ENCODE measurements at regions not wholly inside any gene's neighbourhood (a gene's known extent, or its start where the extent isn't known, plus 50 kb on each side); places are given as distances from the start of the nearest gene placed in this dataset.

DNA sequence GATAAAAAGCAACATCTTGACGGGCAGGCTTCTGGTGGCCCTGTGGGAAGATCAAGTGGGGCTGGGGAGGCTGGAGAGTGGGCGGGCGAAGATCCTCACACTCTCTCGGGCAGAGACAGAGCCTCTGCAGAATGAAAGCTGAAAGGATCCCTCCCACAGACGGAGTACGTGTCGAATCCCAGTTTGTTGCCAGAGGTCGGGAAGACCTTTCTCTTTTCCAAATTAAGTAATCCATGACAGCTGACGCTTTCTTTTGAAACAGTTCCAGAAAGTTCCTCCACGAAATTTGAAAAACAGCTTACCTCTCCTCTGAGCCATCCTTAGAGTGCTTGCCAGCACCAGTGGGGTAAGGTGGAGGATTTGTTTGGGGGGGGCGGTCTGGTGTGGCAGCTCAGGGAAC, 155.6 kb upstream of the SMLR1 start:
- peaks cover 23% of the 10 kb centered on the region for H3K4me1 Mint-ChIP-seq
- peaks cover 3% of the 10 kb centered on the region for H3K9me3 Mint-ChIP-seq
- no peak for DNase-seq (ENCODE audit: low spot score in 2 of 2, unreplicated experiment in 2 of 2)
- H3K4me3 Mint-ChIP-seq: no peak overlapping the region
- H3K36me3 Mint-ChIP-seq: no peaks in the 10 kb centered on the region
- no peaks in the 10 kb centered on the region for H3K27me3 Mint-ChIP-seq (ENCODE audit: low read depth)
- TF ChIP-seq, protein P1, sequence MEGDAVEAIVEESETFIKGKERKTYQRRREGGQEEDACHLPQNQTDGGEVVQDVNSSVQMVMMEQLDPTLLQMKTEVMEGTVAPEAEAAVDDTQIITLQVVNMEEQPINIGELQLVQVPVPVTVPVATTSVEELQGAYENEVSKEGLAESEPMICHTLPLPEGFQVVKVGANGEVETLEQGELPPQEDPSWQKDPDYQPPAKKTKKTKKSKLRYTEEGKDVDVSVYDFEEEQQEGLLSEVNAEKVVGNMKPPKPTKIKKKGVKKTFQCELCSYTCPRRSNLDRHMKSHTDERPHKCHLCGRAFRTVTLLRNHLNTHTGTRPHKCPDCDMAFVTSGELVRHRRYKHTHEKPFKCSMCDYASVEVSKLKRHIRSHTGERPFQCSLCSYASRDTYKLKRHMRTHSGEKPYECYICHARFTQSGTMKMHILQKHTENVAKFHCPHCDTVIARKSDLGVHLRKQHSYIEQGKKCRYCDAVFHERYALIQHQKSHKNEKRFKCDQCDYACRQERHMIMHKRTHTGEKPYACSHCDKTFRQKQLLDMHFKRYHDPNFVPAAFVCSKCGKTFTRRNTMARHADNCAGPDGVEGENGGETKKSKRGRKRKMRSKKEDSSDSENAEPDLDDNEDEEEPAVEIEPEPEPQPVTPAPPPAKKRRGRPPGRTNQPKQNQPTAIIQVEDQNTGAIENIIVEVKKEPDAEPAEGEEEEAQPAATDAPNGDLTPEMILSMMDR (IDR thresholded peaks at IDR 0.05; ENCODE audit: unreplicated experiment): no peak
- peak overlapping the region; percentile 27 for H3K27ac Mint-ChIP-seq

DNA sequence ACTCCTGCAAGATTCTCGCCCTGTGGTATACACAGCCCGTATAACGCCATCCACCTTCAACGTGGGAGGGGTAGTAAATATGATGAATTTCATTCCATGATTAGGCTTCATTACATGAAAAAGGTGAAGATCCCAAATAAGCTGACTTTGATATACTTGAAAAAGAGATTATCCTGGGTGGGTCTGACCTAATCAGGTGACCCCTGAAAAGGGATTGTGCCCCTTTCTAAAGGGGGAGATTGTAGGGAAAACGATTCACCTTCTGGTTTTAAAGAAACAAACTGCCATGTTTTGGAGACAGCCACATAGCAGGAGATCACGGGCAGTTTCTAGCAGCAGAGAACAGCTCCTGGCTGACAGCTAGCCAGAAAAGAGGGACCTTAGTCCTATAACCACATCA, 155.1 kb upstream of the SMLR1 start:
- no peak overlapping the region for H3K27ac Mint-ChIP-seq
- H3K4me1 Mint-ChIP-seq: peaks cover 23% of the 10 kb centered on the region
- peaks cover 5% of the 10 kb centered on the region for H3K9me3 Mint-ChIP-seq
- TF ChIP-seq, protein P1 (IDR thresholded peaks at IDR 0.05; ENCODE audit: unreplicated experiment): no peak
- no peaks in the 10 kb centered on the region for H3K36me3 Mint-ChIP-seq
- DNase-seq (ENCODE audit: low spot score in 2 of 2, unreplicated experiment in 2 of 2): no peak
- no peaks in the 10 kb centered on the region for H3K27me3 Mint-ChIP-seq (ENCODE audit: low read depth)
- no peak overlapping the region for H3K4me3 Mint-ChIP-seq

DNA sequence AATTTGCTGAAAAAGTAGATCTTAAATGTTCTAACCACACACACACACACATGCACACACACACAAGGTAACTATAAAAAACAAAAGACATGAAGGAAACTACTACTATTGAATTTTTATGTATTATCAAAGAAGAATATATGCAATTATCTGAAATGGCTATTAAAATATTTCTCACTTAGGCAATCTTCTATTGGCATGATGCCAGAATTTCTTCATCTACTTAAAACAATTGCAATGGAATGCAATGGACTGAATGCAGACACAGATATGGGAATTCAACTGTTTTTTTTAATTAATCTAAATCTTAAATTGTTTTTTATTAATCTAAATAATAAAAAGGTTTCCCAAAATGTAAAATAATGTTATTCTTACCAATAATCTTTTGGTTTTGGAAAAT, 152.6 kb upstream of the SMLR1 start:
- Mint-ChIP-seq H3K9me3 (peaks cover 19% of the 10 kb centered on the region), H3K36me3 (peaks cover 6% of the 10 kb centered on the region), H3K27ac (no peak overlapping the region), H3K4me3 (no peak overlapping the region), H3K4me1 (peaks cover 24% of the 10 kb centered on the region), H3K27me3 (ENCODE audit: low read depth) (no peaks in the 10 kb centered on the region)
- TF ChIP-seq, protein P1 (IDR thresholded peaks at IDR 0.05; ENCODE audit: unreplicated experiment): no peak
- DNase-seq (ENCODE audit: low spot score in 2 of 2, unreplicated experiment in 2 of 2): no peak

DNA sequence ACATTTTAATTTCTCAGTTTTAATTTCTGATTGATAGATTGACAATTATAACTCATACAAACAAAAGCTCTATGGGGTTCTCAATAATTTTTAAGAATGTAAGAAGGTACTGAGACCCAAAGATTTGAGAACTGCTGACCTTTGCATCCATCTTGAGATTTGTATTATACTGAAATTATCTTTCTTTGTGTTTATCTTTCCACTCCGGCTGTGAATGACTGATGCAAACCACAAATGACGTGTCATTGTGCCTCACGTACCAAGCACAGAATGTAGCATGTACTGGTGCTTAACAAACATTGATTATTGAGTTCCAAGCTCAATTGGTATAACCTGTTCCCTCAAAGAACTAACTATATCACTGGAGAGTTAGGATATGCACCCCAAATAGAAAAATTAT, 152.1 kb upstream of the SMLR1 start:
- Mint-ChIP-seq H3K9me3 (peaks cover 19% of the 10 kb centered on the region), H3K27me3 (ENCODE audit: low read depth) (no peaks in the 10 kb centered on the region)

DNA sequence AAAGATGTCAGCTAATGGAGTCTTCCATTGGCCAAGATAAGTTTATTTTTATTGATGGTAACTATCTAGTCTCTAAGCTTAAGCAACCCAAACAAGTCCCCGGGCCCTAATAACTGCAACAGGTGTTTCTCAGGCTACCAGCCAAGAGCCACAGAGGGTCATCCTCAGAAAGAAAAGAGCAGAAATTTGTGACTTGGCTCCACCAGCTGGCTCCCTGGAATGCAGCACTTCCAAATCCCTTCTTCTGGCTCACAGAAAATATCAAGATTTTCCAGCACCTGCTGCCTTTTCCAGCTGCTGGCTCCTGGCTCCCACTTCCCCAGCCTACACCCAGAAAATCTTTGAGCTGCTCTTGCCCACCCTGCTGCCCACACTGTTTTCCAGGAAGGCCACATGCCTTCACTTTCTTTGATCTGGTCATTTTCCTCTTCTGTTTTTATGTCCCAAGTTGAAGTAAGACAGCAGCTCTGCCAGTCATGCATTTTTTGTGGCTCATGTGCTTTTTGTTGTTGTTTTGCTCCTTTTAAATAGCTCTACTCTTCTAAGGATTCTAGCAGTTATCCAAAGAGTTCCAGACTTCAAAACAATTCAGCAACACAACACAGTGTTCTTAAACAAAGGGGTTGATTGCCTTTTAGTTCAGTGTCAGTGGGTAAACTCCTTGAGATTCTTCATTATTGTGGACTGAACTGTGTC, 151.0 kb upstream of the SMLR1 start:
- DNase-seq (ENCODE audit: low spot score in 2 of 2, unreplicated experiment in 2 of 2): no peak

More for the DNA sequence above, 152.1 kb upstream of the SMLR1 start:
- Mint-ChIP-seq H3K4me1 (peaks cover 26% of the 10 kb centered on the region), H3K4me3 (no peak overlapping the region), H3K36me3 (peaks cover 6% of the 10 kb centered on the region), H3K27ac (no peak overlapping the region)
- TF ChIP-seq, protein P1 (IDR thresholded peaks at IDR 0.05; ENCODE audit: unreplicated experiment): no peak
- no peak for DNase-seq (ENCODE audit: low spot score in 2 of 2, unreplicated experiment in 2 of 2)

More for the DNA sequence above, 151.0 kb upstream of the SMLR1 start:
- Mint-ChIP-seq H3K9me3 (peaks cover 19% of the 10 kb centered on the region), H3K27ac (no peak overlapping the region), H3K36me3 (peaks cover 6% of the 10 kb centered on the region), H3K4me1 (peaks cover 24% of the 10 kb centered on the region), H3K4me3 (no peak overlapping the region), H3K27me3 (ENCODE audit: low read depth) (no peaks in the 10 kb centered on the region)
- TF ChIP-seq, protein P1 (IDR thresholded peaks at IDR 0.05; ENCODE audit: unreplicated experiment): no peak

All from mesothelial cell of epicardium (in vitro differentiated cells).